GM18505 (cell line): ENCODE measurements at regions not wholly inside any gene's neighbourhood (a gene's known extent, or its start where the extent isn't known, plus 50 kb on each side); places are given as distances from the start of the nearest gene placed in this dataset.
"Not testable (repeated sequence)": the region's sequence is repeated elsewhere in the genome, so short reads cannot be mapped to it uniquely, and the experiment has no call there.

Experiments used
- ATAC-seq: cut with Tn5 transposase; IDR thresholded peaks from one replicate; pipeline ENCODE4 v1.9.1; 2021; ENCODE audit not compliant: unreplicated experiment
- POLR2A ChIP-seq: IDR thresholded peaks from 4 replicates; pipeline ENCODE4 v1.6.1; 2011; ENCODE audit warnings: borderline replicate concordance; ENCODE audit not compliant: insufficient read depth, insufficient read length; ENCODE audit errors: extremely low read depth

DNA sequence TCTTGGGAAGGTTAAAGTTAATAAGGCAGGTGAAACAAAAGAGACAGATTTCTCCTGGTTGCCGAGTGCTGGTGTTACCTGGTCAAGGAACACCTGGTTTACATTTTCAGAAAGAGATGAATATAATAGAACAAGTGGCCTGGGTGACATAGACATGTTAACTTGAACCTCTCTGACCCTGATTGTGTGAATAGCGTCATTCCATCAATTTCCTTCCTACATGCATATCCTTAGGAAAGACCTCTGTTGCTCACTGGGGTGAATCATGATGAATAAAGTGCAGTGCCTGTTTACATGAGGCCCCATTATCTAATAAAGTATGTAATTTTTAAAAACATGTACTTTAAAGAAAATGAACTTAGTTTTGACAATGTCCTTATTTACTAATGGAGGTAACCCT is 1822.9 kb upstream of the FLRT2 start:
- ATAC-seq = no peak
- TF ChIP-seq POLR2A = no peak

DNA sequence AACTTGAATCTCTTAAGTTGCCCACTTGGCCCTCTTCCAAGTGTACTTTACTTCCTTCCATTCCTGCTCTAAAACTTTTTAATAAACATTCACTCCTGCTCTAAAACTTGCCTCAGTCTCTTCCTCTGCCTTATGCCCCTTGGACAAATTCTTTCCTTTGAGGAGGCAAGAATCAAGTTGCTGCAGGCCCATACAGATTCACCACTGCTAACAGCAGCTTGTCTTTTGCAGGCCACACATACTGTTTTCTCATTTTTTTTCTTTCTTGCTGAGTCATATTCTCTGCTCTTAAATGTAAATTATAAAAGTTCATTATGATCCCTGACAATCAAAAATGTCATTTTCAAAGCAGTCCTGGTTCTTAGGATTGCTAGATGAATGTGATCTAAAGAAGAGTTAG is 1820.8 kb upstream of the FLRT2 start:
- ATAC-seq = no peak
- no peak for TF ChIP-seq POLR2A

- TF ChIP-seq POLR2A = no peak
Measured at GRCh38 chr14:83711046-83711445, 1818.9 kb upstream of the FLRT2 start.

GRCh38 chr14:83712418-83713129 is 1817.4 kb upstream of the FLRT2 start:
- ATAC-seq = no peak
- TF ChIP-seq POLR2A = no peak

More at GRCh38 chr14:83711046-83711445, 1818.9 kb upstream of the FLRT2 start:
- ATAC-seq = no peak

DNA sequence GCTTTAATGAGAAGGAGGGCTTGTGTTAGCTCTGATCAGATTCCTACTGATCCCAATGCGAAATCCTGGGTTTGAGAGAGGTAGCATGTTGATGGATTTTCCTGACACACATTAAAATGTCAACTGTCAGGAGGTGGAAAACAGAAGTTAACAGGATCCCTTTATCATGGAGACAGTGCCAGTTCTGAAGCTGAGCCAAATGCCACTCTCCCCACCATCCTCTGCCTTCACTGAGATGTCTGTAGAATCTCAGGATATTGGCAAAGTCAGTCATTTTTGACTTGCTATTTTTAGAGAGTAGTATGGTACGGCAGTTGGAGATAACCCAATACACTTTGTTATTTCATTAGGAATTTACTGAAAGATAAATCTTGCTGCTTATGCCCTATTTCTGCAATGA is 1816.2 kb upstream of the FLRT2 start:
- no peak for ATAC-seq

GRCh38 chr14:83714151-83714550 is 1815.8 kb upstream of the FLRT2 start:
- TF ChIP-seq POLR2A = no peak
- ATAC-seq = no peak

More for the DNA sequence above, 1816.2 kb upstream of the FLRT2 start:
- no peak for TF ChIP-seq POLR2A

- not testable (repeated sequence) for ATAC-seq
Measured at GRCh38 chr14:83719435-83719834, 1810.5 kb upstream of the FLRT2 start.

- TF ChIP-seq POLR2A = no peak
- ATAC-seq = no peak
Measured at GRCh38 chr14:83733670-83734069, 1796.3 kb upstream of the FLRT2 start.

DNA sequence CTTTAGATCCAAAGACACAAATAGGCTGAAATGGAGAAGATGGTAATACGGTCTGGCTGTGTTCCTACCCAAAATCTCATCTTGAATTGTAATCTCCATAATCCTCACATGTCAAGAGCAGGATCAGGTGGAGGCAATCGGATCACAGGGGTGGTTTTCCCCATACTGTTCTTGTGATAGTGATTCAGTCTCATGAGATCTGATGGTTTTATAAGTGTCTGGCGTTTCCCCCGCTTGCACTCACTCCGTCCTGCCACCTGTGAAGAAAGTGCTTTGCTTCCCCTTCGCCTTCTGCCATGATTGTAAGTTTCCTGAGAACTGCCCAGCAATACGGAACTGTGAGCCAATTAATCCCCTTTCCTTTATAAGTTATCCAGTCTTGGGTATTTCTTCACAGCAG is 1795.5 kb upstream of the FLRT2 start:
- no peak for ATAC-seq
- no peak for TF ChIP-seq POLR2A

DNA sequence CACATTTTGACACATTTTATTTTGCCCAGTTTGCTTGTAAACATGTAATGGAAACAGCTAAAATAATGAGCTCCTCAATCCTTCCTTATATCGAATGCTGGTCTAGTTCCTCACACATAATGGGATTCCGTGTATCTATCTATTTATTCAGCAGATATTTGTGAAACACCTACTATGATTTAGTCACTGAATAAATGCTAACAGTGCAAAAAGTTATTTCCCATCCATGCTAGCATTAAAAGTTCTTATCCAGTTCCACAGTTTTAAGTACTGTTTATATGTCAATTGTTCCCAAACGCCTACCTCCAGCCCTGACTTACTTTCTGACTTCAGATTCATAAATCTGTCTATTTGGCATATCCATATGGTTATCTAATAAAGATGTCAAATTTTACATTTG is 1788.7 kb upstream of the FLRT2 start:
- TF ChIP-seq POLR2A = no peak
- ATAC-seq = no peak

- TF ChIP-seq POLR2A = no peak
- ATAC-seq = no peak
Measured at GRCh38 chr14:83744224-83744623, 1785.7 kb upstream of the FLRT2 start.

DNA sequence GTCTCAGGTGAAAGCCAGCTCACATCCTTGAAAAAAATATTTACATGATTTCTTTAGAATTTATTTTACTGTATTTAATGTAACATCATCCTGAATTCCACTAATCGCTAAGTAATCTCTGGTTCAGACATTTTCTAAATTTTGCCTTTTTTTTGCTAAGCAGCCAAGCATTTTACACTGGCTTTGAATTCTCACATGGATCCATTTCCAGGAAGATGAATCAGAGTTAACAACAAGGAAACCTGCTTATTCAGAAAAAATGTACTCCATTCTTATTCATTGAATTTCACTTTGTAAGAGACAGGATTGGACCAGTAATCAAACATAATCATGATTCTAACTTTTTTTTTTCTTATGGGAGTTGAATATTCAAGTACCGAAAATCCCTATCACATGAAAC is 1785.1 kb upstream of the FLRT2 start:
- TF ChIP-seq POLR2A = no peak
- ATAC-seq = no peak

- no peak for ATAC-seq
- no peak for TF ChIP-seq POLR2A
Measured at GRCh38 chr14:83746336-83746735, 1783.6 kb upstream of the FLRT2 start.

- no peak for TF ChIP-seq POLR2A
Measured at GRCh38 chr14:83757916-83758315, 1772.0 kb upstream of the FLRT2 start.

GRCh38 chr14:83764656-83765599 is 1765.0 kb upstream of the FLRT2 start:
- ATAC-seq = no peak
- TF ChIP-seq POLR2A = no peak

More at GRCh38 chr14:83757916-83758315, 1772.0 kb upstream of the FLRT2 start:
- no peak for ATAC-seq

DNA sequence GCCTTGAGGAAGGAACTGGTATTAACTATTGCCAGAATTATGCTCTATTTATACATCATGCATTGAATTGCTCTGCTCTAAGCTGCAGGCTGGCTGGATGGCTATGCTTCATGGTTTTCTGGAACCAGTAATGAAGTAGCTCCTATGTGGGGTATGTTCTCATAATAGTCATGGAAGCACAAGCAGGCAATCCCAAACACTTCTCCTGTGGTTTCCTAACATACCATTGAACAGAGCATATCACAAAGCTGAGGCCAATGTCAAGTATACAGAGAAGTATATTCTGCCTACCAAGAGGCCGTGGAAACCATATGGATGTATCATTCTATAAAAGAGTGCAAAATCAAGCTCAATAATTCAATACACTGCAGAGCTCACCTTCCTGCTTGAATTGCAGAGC is 1752.4 kb upstream of the FLRT2 start:
- no peak for ATAC-seq
- no peak for TF ChIP-seq POLR2A
